ENCODE measurements at regions not wholly inside any gene's neighbourhood (a gene's known extent, or its start where the extent isn't known, plus 50 kb on each side); places are given as distances from the start of the nearest gene placed in this dataset.
A peak's percentile ranks its signal among the peaks of the same experiment; 100 is the strongest.
"Not testable (repeated sequence)": the region's sequence is repeated elsewhere in the genome, so short reads cannot be mapped to it uniquely, and the experiment has no call there.

- peak; percentile 52 for DNase-seq (ENCODE audit: low read depth)
These were observed 900.0 kb upstream of the GOT2 start for GRCh38 chr16:59634004-59634579.

- peak; percentile 76 for DNase-seq (ENCODE audit: low read depth)
These were observed 898.2 kb upstream of the GOT2 start for GRCh38 chr16:59632276-59632855.

GRCh38 chr16:59624381-59624780 lies 890.3 kb upstream of the GOT2 start:
- not testable (repeated sequence) for DNase-seq (ENCODE audit: low read depth)

GRCh38 chr16:59614466-59615240 lies 880.5 kb upstream of the GOT2 start:
- DNase-seq (ENCODE audit: low read depth), result no peak

- not testable (repeated sequence) for DNase-seq (ENCODE audit: low read depth)
These were observed 878.9 kb upstream of the GOT2 start for GRCh38 chr16:59612910-59613620.

- no peak for DNase-seq (ENCODE audit: low read depth)
These were observed 878.0 kb upstream of the GOT2 start for GRCh38 chr16:59612094-59612493.

- DNase-seq (ENCODE audit: low read depth), result no peak
These were observed 877.4 kb upstream of the GOT2 start for GRCh38 chr16:59611556-59611955.

- no peak for DNase-seq (ENCODE audit: low read depth)
These were observed 871.6 kb upstream of the GOT2 start for GRCh38 chr16:59605706-59606105.

GRCh38 chr16:59604354-59604753 lies 870.2 kb upstream of the GOT2 start:
- peak; percentile 4 for DNase-seq (ENCODE audit: low read depth)

- no peak for DNase-seq (ENCODE audit: low read depth)
These were observed 867.3 kb upstream of the GOT2 start for GRCh38 chr16:59601452-59601851.

- DNase-seq (ENCODE audit: low read depth), result no peak
These were observed 863.2 kb upstream of the GOT2 start for GRCh38 chr16:59597269-59597668.

GRCh38 chr16:59596693-59597092 lies 862.6 kb upstream of the GOT2 start:
- DNase-seq (ENCODE audit: low read depth), result no peak

GRCh38 chr16:59593194-59593661 lies 859.1 kb upstream of the GOT2 start:
- peak; percentile 3 for DNase-seq (ENCODE audit: low read depth)

GRCh38 chr16:59591480-59591879 lies 857.4 kb upstream of the GOT2 start:
- DNase-seq (ENCODE audit: low read depth), result no peak

GRCh38 chr16:59590845-59591244 lies 856.7 kb upstream of the GOT2 start:
- no peak for DNase-seq (ENCODE audit: low read depth)

GRCh38 chr16:59586331-59586730 lies 852.2 kb upstream of the GOT2 start:
- peak; percentile 4 for DNase-seq (ENCODE audit: low read depth)

GRCh38 chr16:59574296-59574695 lies 840.2 kb upstream of the GOT2 start:
- DNase-seq (ENCODE audit: low read depth), result no peak

- DNase-seq (ENCODE audit: low read depth), result peak; percentile 38
These were observed 839.6 kb upstream of the GOT2 start for GRCh38 chr16:59573528-59574271.

- DNase-seq (ENCODE audit: low read depth), result no peak
These were observed 833.4 kb upstream of the GOT2 start for GRCh38 chr16:59567496-59567895.

- DNase-seq (ENCODE audit: low read depth), result no peak
These were observed 832.3 kb upstream of the GOT2 start for GRCh38 chr16:59566446-59566845.

GRCh38 chr16:59558679-59559078 lies 824.6 kb upstream of the GOT2 start:
- no peak for DNase-seq (ENCODE audit: low read depth)

GRCh38 chr16:59552164-59552563 lies 818.0 kb upstream of the GOT2 start:
- DNase-seq (ENCODE audit: low read depth), result no peak
